Stimulated activated CD4-positive, alpha-beta T cell treated with anti-CD3 and anti-CD28 coated beads, Interleukin-1b, Interleukin-23, amount 100 ng/mL, for 1 hour (primary cell): ENCODE measurements at regions not wholly inside any gene's neighbourhood (a gene's known extent, or its start where the extent isn't known, plus 50 kb on each side); places are given as distances from the start of the nearest gene placed in this dataset.
"Not testable (repeated sequence)": the region's sequence is repeated elsewhere in the genome, so short reads cannot be mapped to it uniquely, and the experiment has no call there.

ENCODE experiments used
- DNase-seq, 2 donors: peaks; one replicate each; pipeline ENCODE4 v3.0.0-alpha.2; 2020; ENCODE audit warnings: low read depth in 2 of 2

- no peak for DNase-seq
Observed at GRCh38 chr9:106104887-106105286, 410.5 kb downstream of the TMEM38B start.

GRCh38 chr9:106106396-106106795 lies 412.1 kb downstream of the TMEM38B start:
- no peak for DNase-seq

GRCh38 chr9:106107716-106108115 lies 413.4 kb downstream of the TMEM38B start:
- DNase-seq: no peak

- not testable (repeated sequence) for DNase-seq
Observed at GRCh38 chr9:106109706-106110105, 415.4 kb downstream of the TMEM38B start.

GRCh38 chr9:106110483-106110882 lies 416.1 kb downstream of the TMEM38B start:
- no peak for DNase-seq

- DNase-seq: no peak
Observed at GRCh38 chr9:106111039-106111730, 416.8 kb downstream of the TMEM38B start.

- no peak for DNase-seq
Observed at GRCh38 chr9:106112935-106113334, 418.6 kb downstream of the TMEM38B start.

GRCh38 chr9:106119176-106119575 lies 424.8 kb downstream of the TMEM38B start:
- DNase-seq: no peak

- no peak for DNase-seq
Observed at GRCh38 chr9:106120071-106120470, 425.7 kb downstream of the TMEM38B start.

GRCh38 chr9:106127776-106128175 lies 433.4 kb downstream of the TMEM38B start:
- DNase-seq: no peak

GRCh38 chr9:106130374-106130773 lies 436.0 kb downstream of the TMEM38B start:
- no peak for DNase-seq

GRCh38 chr9:106143781-106144180 lies 449.4 kb downstream of the TMEM38B start:
- DNase-seq: no peak

- DNase-seq: no peak
Observed at GRCh38 chr9:106146066-106146840, 451.9 kb downstream of the TMEM38B start.

GRCh38 chr9:106146886-106147285 lies 452.5 kb downstream of the TMEM38B start:
- DNase-seq: no peak

GRCh38 chr9:106149956-106150355 lies 455.6 kb downstream of the TMEM38B start:
- DNase-seq: no peak

GRCh38 chr9:106156465-106156864 lies 462.1 kb downstream of the TMEM38B start:
- DNase-seq: no peak

- DNase-seq: no peak
Observed at GRCh38 chr9:106172265-106172664, 477.9 kb downstream of the TMEM38B start.

- DNase-seq: no peak
Observed at GRCh38 chr9:106174346-106174745, 480.0 kb downstream of the TMEM38B start.

- DNase-seq: no peak
Observed at GRCh38 chr9:106177216-106177615, 482.9 kb downstream of the TMEM38B start.

GRCh38 chr9:106179191-106179590 lies 484.9 kb downstream of the TMEM38B start:
- DNase-seq: no peak

- DNase-seq: not testable (repeated sequence)
Observed at GRCh38 chr9:106203815-106204516, 509.6 kb downstream of the TMEM38B start.

GRCh38 chr9:106207298-106207697 lies 513.0 kb downstream of the TMEM38B start:
- DNase-seq: no peak

- no peak for DNase-seq
Observed at GRCh38 chr9:106218427-106218826, 524.1 kb downstream of the TMEM38B start.
